Neural progenitor cell (in vitro differentiated cells): ENCODE measurements at regions not wholly inside any gene's neighbourhood (a gene's known extent, or its start where the extent isn't known, plus 50 kb on each side); places are given as distances from the start of the nearest gene placed in this dataset.

Experiments
- DNase-seq: peaks from one replicate; pipeline ENCODE4 v3.0.0-alpha.2; 2016; ENCODE audit warnings: low spot score
- H2AFZ ChIP-seq: fragments of 200-600 bp; sonication (generic); replicated peaks from 2 replicates; pipeline ENCODE4 v1.6.1; 2016; ENCODE audit warnings: antibody characterized with exemption
- H3F3A ChIP-seq: fragments of 200-600 bp; sonication (generic); 2 replicates; pipeline ENCODE4 v1.6.1; 2016; ENCODE audit warnings: antibody characterized with exemption, low read depth
- H3K27ac ChIP-seq: fragments of 200-600 bp; sonication (generic); 2 replicates; pipeline ENCODE4 v1.5.1; 2016; ENCODE audit warnings: mild to moderate bottlenecking
- H3K27me3 ChIP-seq: fragments of 200-600 bp; sonication (generic); 2 replicates; pipeline ENCODE4 v1.6.1; 2016; ENCODE audit warnings: mild to moderate bottlenecking, moderate library complexity
- H3K36me3 ChIP-seq: fragments of 200-600 bp; sonication (generic); 2 replicates; pipeline ENCODE4 v1.5.1; 2016
- H3K4me1 ChIP-seq: fragments of 200-600 bp; sonication (generic); 2 replicates; pipeline ENCODE4 v1.6.1; 2016; ENCODE audit warnings: mixed run types
- H3K4me2 ChIP-seq: fragments of 200-600 bp; sonication (generic); 2 replicates; pipeline ENCODE4 v1.6.1; 2016
- H3K4me3 ChIP-seq: fragments of 200-600 bp; sonication (generic); 2 replicates; pipeline ENCODE4 v1.5.1; 2016
- H3K79me2 ChIP-seq: fragments of 200-600 bp; sonication (generic); 2 replicates; pipeline ENCODE4 v1.6.1; 2016; ENCODE audit warnings: low read depth
- H3K9ac ChIP-seq: fragments of 200-600 bp; sonication (generic); 2 replicates; pipeline ENCODE4 v1.6.1; 2016
- H3K9me3 ChIP-seq: fragments of 200-600 bp; sonication (generic); 2 replicates; pipeline ENCODE4 v1.5.1; 2016; ENCODE audit warnings: low read depth
- H4K20me1 ChIP-seq: fragments of 200-600 bp; sonication (generic); 2 replicates; pipeline ENCODE4 v1.6.1; 2016; ENCODE audit warnings: low read depth
- H3K27ac Mint-ChIP-seq: 3 replicates; pipeline ENCODE4 v1.8.0; 2021; ENCODE audit warnings: mixed read lengths
- H3K27me3 Mint-ChIP-seq: 2 replicates; pipeline ENCODE4 v1.8.0; 2022; ENCODE audit warnings: low read depth, mild to moderate bottlenecking, inconsistent platforms, moderate library complexity, mixed read lengths; ENCODE audit not compliant: insufficient read depth
- H3K36me3 Mint-ChIP-seq: 3 replicates; pipeline ENCODE4 v1.8.0; 2021; ENCODE audit warnings: mixed read lengths
- H3K4me1 Mint-ChIP-seq: 3 replicates; pipeline ENCODE4 v1.8.0; 2021; ENCODE audit warnings: mixed read lengths
- H3K4me3 Mint-ChIP-seq: 3 replicates; pipeline ENCODE4 v1.8.0; 2021; ENCODE audit warnings: mild to moderate bottlenecking, moderate library complexity, mixed read lengths
- H3K9me3 Mint-ChIP-seq: 3 replicates; pipeline ENCODE4 v1.8.0; 2020; ENCODE audit warnings: mixed read lengths
- EZH2 ChIP-seq: fragments of 200-600 bp; sonication (generic); IDR thresholded peaks from 2 replicates; pipeline ENCODE4 v1.6.1; 2017; ENCODE audit warnings: antibody characterized with exemption, mild to moderate bottlenecking, moderate library complexity
- EZH2phosphoT487 ChIP-seq: fragments of 200-600 bp; sonication (generic); IDR thresholded peaks from 2 replicates; pipeline ENCODE4 v1.6.1; 2017; ENCODE audit warnings: antibody characterized with exemption
- TF ChIP-seq, protein P1 (sequence below): fragments of 200-600 bp; sonication (generic); IDR thresholded peaks from 2 replicates; pipeline ENCODE4 v1.5.1; 2017; ENCODE audit warnings: antibody characterized with exemption, mild to moderate bottlenecking

DNA sequence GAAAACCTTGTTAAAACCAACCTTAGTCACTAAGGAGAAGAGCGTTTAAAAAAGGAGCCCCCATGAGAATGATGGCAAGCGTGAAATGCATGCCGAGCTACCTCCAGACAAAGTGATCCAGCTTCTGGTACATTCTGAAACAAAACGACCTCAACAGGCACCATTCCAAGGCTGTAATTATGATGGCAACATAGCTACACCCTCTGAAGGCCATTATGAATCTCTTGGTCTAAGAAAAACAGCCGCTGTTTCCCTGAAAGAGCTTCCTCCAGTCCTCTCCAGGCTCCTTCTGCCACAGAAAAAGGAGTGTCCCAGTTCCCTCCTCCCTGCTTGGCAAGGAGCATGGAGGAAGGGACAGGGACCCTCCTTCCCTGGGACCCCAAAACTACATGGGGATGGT, 50.0 kb upstream of the ABLIM1 start:
- Histone ChIP-seq H3K4me3 (no peak overlapping the region), H3K27me3 (no peaks in the 10 kb centered on the region), H3K27ac (no peak overlapping the region), H2AFZ (no peak overlapping the region), H3K4me2 (no peak overlapping the region), H3K36me3 (no peaks in the 10 kb centered on the region), H3K79me2 (no peaks in the 10 kb centered on the region), H3K9me3 (no peaks in the 10 kb centered on the region), H3K9ac (no peak overlapping the region), H4K20me1 (no peaks in the 10 kb centered on the region), H3F3A (no peaks in the 10 kb centered on the region), H3K4me1 (peaks cover under 1% of the 10 kb centered on the region)
- TF ChIP-seq EZH2phosphoT487, result no peak
- TF ChIP-seq, protein P1, sequence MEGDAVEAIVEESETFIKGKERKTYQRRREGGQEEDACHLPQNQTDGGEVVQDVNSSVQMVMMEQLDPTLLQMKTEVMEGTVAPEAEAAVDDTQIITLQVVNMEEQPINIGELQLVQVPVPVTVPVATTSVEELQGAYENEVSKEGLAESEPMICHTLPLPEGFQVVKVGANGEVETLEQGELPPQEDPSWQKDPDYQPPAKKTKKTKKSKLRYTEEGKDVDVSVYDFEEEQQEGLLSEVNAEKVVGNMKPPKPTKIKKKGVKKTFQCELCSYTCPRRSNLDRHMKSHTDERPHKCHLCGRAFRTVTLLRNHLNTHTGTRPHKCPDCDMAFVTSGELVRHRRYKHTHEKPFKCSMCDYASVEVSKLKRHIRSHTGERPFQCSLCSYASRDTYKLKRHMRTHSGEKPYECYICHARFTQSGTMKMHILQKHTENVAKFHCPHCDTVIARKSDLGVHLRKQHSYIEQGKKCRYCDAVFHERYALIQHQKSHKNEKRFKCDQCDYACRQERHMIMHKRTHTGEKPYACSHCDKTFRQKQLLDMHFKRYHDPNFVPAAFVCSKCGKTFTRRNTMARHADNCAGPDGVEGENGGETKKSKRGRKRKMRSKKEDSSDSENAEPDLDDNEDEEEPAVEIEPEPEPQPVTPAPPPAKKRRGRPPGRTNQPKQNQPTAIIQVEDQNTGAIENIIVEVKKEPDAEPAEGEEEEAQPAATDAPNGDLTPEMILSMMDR, result no peak
- TF ChIP-seq EZH2, result no peak
- Mint-ChIP-seq H3K4me1 (peaks cover 15% of the 10 kb centered on the region), H3K27ac (no peak overlapping the region), H3K4me3 (no peak overlapping the region), H3K9me3 (no peaks in the 10 kb centered on the region), H3K27me3 (peaks cover 4% of the 10 kb centered on the region), H3K36me3 (no peaks in the 10 kb centered on the region)
- no peak for DNase-seq

DNA sequence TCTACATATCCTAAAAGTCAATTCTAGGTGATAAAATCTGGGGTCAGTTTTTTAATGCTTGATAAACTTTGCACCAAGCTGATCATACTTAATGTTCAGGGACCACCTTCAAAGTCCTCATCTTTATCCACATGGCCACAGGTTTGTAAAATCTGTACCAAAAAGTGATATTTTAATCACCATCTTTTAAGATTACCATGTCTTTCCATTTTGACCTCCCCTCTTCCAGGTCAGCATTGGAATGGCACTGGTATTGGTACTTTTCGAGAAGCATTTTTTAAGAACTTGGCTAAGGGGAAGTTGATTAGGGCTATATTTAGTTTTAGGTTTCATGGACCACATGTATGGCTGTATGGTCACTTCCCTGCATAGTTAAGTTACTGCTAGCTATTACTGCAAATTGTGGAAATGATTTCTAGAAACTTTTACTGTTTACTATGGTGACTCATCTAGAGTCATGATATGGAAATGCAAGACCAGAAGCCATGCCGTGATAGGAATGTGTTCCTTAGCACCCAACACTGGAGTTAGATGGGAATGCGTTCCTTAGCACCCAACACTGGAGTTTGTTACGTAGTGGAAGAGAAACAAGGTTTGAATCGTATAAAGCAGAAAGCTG, 50.8 kb upstream of the ABLIM1 start:
- no peak for DNase-seq
- Mint-ChIP-seq H3K36me3 (no peaks in the 10 kb centered on the region), H3K27ac (no peak overlapping the region), H3K27me3 (peaks cover 4% of the 10 kb centered on the region), H3K4me1 (peaks cover 19% of the 10 kb centered on the region), H3K9me3 (no peaks in the 10 kb centered on the region), H3K4me3 (no peak overlapping the region)
- Histone ChIP-seq H3K4me2 (no peak overlapping the region), H3F3A (no peaks in the 10 kb centered on the region), H3K4me3 (no peak overlapping the region), H3K36me3 (no peaks in the 10 kb centered on the region), H3K4me1 (peaks cover 7% of the 10 kb centered on the region), H2AFZ (no peak overlapping the region), H3K79me2 (no peaks in the 10 kb centered on the region), H3K27ac (no peak overlapping the region), H3K9ac (no peak overlapping the region), H3K27me3 (no peaks in the 10 kb centered on the region), H4K20me1 (no peaks in the 10 kb centered on the region), H3K9me3 (no peaks in the 10 kb centered on the region)
- TF ChIP-seq EZH2phosphoT487 (no peak), EZH2 (no peak)
- TF ChIP-seq, protein P1, result no peak

DNA sequence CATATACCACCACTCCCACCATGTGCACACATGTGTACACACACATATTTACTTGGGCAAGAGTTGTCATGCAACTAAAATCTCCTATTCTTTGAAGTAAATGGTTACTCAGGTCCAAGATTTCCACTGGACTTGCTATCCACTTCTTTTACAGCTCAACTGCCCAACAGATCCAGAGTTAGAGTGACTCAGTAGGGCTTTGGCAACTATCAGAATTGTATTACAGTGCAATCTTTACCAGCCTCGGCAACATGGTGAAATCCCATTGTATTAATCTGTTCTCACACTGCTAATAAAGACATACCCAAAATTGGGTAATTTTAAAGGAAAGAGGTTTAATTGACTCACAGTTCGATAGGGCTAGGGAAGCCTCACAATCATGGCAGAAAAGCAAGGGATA, 51.9 kb upstream of the ABLIM1 start:
- H2AFZ ChIP-seq, result no peak overlapping the region
- no peaks in the 10 kb centered on the region for H3F3A ChIP-seq
- no peak overlapping the region for H3K27ac Mint-ChIP-seq
- no peak overlapping the region for H3K4me2 ChIP-seq
- no peak overlapping the region for H3K4me3 ChIP-seq
- no peaks in the 10 kb centered on the region for H3K9me3 ChIP-seq
- H3K4me1 ChIP-seq, result peaks cover 12% of the 10 kb centered on the region
- H3K79me2 ChIP-seq, result no peaks in the 10 kb centered on the region
- H3K36me3 Mint-ChIP-seq, result no peaks in the 10 kb centered on the region
- no peak for DNase-seq
- no peak overlapping the region for H3K4me3 Mint-ChIP-seq
- peaks cover 15% of the 10 kb centered on the region for H3K4me1 Mint-ChIP-seq
- no peak overlapping the region for H3K9ac ChIP-seq
- peaks cover 3% of the 10 kb centered on the region for H3K27me3 Mint-ChIP-seq
- H3K9me3 Mint-ChIP-seq, result no peaks in the 10 kb centered on the region
- no peaks in the 10 kb centered on the region for H3K36me3 ChIP-seq
- no peak for TF ChIP-seq EZH2phosphoT487
- no peak for TF ChIP-seq EZH2
- TF ChIP-seq, protein P1, result no peak
- no peak overlapping the region for H3K27ac ChIP-seq
- no peaks in the 10 kb centered on the region for H3K27me3 ChIP-seq
- H4K20me1 ChIP-seq, result no peaks in the 10 kb centered on the region
